NCI-H1436 treated with DMSO at 0.1 percent for 48 hours (cell line): ENCODE measurements at regions not wholly inside any gene's neighbourhood (a gene's known extent, or its start where the extent isn't known, plus 50 kb on each side); places are given as distances from the start of the nearest gene placed in this dataset.
"Not testable (repeated sequence)": the region's sequence is repeated elsewhere in the genome, so short reads cannot be mapped to it uniquely, and the experiment has no call there.

Source experiments
- DNase-seq: peaks from one replicate; lab custom pipeline; 2025; lab: John Stamatoyannopoulos, UW

DNA sequence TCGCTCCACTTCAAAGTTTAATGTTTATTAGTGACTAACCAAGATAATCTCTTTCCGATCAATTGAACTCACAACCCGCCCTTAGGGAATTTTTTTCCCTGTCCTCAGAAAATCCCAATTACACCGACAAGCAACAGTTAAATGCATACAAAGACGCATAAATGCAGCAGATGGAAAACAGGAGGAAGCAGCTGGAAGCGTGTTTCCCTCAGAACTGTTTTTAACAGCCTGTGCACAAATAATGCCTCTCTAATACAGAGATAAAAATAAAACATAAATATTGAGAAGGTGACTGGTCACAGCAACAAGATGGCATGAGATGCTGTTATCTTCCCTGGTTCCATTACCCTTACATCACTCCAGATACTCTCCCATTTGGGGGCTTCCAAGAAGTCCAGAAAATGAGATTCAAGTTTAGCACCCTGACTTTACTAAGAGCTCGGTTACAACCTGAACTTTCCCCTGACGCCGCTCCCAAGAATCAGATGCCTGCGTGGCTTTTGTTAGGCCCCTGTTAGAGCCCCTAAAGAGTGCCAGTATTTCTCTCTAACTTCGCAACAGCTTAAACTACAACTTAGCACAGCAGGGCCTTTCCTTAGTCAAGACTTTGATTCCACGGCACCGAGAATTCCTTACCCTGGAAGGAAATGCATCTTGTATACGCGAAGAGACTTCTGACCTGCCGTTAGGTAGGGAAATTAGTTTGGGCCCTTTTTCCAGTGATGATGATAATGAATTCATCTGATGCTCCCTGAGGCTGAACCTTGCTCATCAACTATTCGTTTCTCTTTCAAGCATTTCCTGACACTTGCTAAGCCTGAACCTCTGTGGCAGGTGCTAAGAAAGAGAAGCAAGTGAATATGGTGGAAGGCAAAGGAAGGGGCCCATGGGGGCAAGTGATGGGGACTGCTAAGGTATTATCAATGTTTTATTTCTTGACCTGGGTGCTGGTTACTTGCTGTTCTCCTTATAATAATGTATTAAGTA is 137.7 kb upstream of the SMYD2 start:
- no peak for DNase-seq

DNA sequence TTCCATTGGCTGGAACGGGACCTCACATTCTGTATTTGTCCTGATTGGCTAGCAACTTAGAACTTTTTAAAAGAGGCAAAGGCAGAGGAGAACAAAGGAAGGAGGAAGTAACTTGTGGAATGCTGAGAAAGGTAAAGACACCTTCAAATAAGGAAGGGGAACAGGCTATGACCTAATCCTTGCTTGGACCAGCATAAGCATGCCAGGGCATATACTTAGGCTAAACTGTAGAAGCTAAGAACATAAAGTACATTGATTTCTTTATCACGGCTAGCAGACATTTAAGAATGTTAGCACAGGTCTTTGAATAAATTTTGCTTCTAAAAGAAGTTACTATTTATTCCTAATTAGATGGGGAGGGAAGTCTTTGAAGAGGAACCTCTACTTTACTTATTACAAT is 136.4 kb upstream of the SMYD2 start:
- not testable (repeated sequence) for DNase-seq

DNA sequence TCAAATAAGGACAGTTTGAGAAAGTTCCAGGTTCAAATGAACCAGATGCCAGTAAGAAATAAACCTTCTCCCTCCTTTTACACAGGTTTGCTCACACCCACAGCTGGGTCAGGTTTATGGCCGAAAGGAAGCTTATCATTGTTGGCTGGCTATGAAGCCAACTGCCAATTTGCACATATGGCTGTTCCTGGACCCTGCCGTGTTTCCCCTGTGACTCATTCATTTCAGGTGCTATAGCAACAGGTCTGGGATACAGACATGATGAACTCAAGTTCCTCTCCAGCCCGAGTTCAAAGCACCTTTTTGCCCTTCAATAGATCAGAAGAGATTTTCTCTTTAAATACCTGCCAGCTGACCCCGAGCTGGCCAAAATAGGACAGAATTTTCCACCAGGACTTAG is 134.4 kb upstream of the SMYD2 start:
- no peak for DNase-seq

DNA sequence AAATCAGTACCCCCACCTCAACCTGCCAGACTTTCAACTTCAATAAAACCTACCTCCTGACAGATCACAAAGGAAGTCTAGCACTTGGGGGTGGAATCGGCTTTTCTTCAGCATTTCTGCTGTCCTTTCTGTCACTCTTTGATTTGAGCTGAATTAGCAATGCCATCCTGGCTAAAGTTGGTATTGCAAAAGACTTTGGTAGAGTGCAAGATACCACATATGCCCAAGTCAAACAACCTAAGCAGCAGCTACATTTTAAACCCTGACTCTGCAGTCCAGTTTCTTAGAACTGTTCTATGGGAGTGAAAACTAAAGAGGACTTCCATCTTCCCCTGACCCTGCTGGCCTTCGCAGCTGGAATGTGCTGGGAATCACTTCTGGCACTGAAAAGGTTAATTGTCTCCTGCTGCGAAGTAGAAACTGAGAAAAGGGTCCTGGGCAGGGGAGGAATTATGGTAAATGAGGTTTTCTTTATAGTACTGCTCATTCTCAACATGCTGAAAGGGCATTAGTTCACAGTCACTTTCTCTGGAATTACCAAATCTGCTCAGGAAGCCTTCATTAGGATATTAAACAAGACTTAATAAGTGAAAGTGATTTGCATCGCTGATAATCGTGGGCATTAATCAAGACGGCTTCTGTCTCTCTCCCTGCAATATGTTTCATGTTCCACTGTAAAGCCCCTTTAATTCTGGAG is 126.2 kb upstream of the SMYD2 start:
- DNase-seq: no peak

DNA sequence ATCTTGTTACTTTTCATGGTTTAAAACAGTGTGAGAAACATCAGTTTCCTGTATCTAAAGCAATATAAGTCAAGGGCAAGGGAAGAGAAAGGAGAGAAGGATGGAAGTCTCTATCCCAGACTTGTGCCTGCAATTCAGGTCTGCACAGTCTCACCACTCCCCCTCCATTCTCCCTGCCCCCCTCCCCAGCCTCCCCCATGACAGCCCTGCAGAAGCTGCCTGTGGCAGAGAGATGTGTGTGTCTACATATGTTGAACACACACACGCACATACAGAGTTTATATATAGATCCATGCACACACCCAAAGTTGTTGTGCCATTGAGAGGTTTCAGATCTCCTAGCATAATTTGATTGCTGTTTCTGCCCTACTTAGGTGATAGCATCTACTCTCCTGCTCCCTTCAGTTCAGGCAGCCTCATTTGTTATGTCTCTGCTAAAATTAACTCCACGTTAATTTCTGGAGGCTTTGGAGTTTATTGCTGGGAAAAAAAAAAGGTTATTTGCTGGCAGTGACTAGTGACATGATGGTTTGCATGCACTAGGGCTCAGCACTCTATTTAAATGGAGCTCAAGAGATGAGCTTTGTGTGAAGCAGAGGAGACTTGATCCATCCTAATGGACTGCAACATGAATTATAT is 124.9 kb upstream of the SMYD2 start:
- DNase-seq: no peak

DNA sequence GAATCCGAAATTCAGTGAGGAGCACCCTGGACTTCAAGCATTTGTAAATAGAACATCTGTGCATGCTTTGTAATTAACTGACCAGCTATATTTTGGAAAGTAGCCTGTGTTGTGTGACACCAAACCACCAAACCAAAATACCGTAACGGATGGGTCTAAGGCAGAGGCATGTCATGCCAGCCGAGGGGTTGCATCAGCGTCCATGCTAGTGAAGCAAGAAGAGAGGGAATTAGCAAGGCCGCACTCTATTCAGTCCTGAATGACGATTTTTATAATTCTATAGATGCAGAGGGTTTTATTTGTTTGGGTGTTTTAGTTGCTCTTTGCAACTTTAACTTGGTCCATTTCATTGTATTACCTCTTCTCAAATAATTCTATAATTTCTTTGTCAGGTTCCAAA is 116.8 kb upstream of the SMYD2 start:
- DNase-seq: no peak

DNA sequence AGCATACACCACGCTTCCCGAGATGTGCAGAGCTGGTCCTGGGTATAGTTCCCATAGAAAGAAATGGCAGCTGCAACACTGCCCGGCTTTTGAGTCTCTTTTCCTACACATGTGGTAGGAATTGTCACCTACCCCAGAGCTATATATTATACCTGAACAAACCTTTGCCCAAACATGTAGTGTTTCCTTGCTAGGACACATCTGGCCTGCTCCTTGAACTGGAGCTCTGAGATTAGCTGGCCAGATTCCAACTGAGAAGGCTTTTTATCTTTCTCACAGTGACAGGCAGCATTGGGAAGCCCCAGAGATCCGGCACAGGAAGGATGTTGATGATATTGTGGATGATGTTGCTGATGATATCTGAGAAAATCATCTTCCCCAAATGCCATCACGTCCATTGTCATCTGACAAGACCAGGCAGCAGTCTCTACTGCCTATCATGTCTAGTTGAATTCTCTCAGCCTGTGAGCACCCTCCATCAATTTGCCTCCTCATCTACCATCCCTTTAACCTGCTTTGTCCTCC is 115.0 kb upstream of the SMYD2 start:
- DNase-seq: no peak

DNA sequence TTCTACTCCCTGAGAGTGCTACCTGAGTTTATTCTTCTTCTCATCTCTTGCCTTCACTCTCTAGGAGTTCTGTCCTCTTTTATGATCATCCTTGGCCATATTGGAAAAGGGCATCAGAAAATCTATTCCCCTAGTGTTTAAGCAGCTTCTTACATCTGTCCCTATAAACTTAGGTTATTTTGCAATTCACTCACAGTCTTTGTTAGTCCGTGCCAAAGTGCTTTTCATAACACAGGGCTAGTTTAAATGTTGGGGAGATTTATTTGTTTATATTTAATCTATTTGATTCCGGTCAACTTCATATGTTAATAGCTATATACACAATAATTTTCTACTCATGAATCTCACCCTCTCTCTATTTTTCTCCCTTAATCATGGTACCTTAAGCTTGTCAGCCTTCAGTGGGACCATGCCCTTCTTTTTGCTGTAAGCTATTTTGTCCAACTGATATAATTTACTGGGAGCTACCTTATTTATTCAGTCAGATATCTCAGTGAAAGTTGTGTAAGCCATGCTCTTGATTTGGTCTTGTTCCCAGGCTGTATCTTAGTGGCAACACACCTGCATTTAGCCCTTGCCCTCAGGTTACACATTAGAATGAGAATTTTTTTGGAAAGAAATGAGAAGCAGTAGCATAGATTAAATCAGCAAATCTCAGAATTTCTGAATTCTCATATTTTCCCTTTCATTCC is 106.3 kb upstream of the SMYD2 start:
- no peak for DNase-seq

DNA sequence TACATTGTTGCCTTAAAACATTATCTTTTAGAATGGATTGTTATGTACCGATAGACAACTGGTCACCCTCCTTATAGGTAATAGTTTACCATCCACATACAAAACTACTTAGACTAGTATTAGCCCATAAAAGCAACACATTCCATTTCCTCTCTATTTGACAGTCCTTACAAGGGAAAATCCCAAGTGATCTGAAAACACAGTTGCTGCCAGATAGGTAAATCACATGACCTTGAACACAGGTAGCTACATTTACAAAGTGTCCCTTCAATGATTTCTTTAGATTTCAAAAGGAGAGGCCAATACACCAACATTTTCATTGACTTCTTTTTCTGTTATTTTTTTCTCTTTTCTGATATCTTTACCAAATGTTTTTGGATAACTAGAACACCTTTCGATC is 102.9 kb upstream of the SMYD2 start:
- DNase-seq: no peak

DNA sequence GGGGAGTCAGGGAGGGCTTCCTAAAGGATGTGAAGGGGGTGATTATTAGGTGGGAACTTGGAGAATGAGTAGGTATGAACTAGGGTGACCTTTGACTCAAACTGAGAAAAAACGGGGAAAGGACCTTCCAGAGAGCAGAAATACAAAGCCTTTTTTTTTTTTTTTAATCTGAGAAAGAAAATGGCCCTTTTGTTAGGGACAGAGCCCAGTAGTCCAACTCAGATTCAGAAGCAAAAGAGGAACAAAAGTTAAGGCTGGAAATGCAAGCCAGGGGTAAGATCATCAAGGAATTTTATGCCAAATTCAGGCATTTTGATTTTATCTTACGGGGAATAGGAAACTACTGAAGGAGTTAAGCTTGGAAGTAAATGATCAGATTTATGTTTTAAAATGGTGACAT is 96.0 kb upstream of the SMYD2 start:
- DNase-seq: no peak

DNA sequence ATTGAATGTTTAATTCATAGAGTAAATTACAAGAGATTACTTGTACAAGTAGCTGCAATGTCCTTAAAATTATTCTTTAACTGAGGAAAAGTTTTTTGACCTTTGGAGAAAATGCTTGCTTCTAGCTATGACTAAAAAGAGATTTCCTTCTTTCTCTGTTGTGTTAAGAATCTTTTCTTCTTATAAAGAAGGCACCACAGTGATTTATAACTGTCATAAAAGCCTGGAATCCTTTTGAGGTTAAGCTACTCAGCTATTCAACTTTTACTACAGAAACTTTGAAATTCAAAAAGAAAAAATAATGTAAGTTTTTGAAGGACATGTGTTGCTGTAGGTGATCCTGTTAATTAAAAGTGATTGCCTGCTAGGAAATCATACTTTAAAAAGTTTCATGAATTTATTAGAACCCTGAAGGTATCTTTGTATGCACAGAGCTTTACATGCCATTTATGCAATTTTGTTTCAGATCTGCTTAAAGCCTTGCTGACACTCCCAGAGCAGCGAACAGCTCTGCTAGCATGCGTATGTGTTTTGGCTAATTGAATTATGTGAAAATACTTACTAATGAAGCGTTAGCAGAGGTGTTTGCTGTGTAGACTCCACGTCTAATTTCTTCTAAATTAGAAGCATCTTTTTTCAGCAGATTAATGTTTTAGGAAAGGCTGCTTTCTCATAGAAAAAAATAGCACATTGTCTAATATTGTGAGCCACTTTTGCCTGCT is 94.7 kb upstream of the SMYD2 start:
- DNase-seq: no peak

DNA sequence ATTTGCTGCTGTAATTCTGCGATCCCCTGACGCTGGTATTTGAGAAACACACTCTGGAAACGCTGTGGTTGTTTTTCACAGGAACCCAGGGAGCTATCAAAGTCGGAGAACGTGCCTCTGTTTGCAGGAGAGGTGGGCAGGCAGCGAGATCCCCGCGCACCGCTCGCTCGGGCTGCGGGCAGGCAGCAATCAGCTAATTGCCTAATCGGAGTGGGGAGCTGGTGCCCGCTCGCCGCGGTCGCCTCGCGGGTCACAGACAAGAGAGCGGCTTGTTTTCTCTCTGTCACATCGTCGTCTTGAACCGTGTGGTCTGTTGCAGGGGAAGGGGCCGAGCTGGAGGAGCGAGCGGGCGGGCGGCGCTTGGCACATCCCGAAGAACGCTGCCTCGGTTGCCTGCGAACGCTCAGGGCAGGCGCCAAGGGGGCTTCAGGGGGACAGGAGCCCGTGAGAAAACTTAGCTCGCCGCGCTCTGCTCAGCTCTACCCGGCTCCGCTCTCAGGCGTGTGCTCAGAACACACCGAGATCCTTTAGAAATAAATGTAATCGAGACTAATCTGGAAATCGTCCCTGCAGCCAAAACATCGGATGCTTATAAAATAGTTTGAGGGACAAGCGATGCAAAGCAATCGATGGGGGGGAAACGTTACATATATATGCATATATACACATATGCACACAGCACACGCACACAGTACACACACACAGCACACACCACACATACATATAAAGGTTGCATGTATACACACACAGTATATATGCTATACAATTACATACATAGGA is 93.6 kb upstream of the SMYD2 start:
- DNase-seq: no peak

DNA sequence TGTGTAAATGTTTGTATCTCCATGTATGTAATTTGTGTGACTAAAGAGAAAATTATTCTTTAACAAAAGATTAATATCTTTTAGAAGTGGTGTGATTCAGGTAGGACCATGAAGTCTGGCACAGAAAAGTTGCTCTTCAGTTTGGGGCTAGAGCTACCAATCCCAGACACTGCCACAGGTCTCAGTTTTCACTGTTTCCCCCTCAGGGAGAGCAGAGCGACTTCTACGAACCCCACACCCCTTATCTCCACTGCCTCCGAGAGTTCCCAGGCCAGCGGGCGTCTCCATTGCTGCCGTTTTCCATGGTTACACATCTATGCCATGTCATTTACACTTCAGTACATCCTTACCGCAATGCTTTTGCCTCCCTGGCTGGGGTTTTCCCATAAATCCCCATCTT is 93.0 kb upstream of the SMYD2 start:
- DNase-seq: no peak

DNA sequence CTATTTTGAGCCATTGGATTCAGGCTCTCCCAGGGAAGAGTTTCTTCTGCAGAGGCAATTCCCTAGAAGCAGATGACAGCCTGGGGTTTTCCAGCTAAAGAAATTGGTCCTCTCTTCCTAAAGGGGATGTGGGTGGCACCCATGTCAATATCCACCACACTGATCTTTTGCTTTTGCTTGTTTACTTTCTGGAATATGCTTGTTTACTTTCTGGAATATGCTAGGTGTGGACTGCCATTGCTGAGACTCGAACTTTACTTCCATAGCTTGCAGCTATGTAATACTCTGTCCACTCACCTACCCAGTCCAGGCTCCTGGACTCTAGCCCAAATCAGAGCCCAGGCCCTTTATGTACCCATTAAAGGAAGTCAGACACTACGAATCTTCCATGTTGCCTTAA is 92.1 kb upstream of the SMYD2 start:
- no peak for DNase-seq

DNA sequence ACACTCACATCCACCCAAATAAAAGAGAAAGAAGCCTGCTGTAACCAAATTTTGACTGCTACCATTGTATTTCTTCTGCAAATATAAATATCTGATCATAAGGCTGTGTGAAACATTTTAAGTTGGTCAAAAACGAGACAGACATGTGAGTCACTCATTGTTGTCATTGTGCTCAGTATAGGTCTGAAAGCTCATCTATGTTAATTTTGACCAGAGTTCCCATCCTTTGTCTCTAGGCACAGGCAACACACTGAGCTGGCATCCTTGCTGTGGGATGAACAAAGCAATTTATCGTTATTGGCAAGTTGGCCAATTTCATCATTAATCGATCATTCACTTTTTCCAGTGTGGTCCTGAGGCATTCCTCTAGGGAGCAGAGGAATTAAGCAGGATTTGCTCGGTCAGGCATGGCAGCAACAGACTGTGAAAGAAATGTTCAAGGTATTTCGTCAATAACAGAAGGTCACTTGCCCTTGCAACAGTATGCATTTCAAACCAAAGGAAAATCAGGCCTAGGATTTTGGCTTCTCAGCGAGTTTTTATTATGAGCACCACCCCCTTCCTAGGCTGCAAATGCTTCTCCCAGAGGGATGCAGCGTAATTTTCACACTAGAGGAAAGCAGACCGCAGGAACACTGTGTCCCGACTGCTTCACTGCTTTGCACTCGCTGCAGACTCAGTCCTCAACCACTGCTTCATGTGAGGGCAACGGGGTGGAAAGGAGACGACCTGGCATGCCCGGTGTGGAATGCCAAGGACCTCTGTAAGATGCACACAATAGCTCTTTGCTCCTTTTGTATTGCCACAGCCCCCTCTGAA is 87.9 kb upstream of the SMYD2 start:
- no peak for DNase-seq

DNA sequence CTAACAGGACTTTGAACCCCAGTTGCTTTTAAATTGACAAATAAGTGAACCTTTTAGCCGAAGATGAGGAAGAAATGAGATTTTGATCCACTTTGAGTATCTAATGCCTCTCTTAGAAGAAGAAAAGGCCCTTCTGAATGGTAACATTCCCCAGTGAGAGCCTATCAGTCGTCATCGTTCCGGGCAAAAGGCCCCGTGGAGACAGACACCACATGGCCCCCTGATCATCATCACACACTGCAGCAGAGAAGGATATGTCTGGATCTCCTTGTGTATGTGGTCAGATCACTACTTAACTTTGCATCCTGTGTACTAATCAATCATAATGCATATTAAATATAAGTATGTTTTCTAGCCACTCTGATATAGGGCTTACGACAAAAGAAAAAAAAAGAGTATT is 87.3 kb upstream of the SMYD2 start:
- no peak for DNase-seq

DNA sequence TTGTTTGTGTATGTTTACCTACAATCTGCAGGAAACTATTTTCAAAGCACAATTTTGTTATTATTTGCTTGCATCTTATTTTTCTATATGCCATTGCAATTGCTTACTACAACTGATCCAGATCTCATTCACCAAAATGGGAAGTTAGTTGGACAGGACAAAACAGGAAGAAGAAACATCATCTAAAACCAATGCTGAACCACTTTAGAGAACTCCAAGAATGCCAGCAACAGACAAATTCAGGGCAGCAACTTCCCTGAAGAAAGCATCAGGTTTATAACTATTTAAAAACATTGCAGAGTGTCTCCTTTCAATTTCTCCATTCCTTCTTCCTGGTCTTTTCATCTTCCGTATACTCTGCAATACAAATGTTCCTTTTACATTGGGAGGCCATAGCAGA is 82.4 kb upstream of the SMYD2 start:
- no peak for DNase-seq

DNA sequence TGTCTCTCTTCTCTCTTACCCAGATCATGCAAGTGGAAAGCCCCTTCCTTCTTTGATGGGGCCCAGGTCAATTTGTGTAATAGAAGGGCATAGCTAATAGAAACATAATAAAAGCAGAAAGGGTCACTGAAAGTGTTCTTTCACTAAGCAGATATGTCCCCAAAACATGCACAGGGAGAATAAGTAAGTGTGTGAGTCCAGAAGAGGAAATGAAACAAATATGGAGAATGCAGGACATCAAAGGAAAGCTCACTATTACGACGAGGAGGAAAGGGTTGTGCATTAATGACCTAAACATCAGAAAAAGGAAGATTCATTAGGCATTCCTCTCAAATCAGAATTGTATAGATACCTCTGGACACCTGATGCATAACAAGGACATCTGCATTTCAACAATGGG is 81.4 kb upstream of the SMYD2 start:
- DNase-seq: no peak

DNA sequence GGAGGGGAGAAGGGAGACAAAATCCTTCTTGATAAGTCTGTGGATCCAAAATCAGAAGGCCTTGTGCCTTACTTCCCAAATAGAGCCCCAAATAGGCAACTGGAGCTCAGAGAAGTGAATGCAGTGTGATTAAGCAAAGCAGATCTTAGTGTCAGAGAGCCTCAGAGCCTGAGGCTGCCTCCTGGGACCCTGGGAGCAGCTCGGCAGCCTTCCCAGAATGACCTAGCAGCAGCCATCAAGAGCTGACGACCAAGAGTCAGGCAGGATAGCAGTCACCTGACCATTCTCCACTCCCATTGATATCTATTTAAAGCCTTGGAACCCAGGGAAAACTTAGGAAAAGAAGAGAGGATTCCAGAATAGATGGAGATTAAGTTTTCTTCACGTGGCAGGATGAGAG is 78.0 kb upstream of the SMYD2 start:
- DNase-seq: no peak

DNA sequence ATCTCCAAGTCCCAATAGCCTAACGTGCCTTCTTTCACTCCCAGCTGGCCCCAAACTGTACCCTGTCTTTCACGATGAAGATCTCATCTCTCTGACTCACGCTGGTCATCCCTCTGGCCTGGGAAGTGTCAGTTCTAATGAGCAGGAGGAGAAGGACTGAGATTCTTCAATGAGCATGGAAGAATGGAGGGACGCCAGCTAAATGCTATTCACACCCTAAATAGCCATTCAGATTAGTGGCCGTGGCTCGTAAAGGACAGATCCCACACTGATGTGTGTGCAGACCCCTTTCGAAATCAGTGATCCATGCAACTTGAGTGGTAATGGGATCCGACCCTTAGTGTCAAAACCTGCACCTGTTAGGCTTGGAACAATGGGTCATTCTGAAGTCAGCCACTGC is 75.9 kb upstream of the SMYD2 start:
- no peak for DNase-seq
